ENCODE measurements at regions not wholly inside any gene's neighbourhood (a gene's known extent, or its start where the extent isn't known, plus 50 kb on each side); places are given as distances from the start of the nearest gene placed in this dataset.

DNA sequence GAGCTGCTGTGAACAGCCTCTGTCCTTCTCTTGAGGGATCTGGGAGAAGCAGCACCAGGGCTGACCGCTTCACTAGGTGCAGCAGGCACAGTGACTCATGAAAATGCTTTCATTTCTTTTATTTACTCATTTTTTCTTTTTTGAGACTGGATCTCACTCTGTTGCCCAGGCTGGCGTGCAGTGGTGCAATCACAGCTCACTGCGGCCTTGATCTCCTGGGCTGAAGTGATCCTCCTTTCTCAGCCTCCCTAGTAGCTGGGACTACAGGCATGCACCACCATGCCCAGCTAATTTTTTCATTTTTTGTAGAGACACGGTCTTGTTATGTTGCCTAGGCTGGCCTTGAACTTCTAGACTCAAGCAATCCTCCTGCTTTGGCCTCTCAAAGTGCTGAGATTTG is 216.8 kb upstream of the EEF2KMT start:
- Histone ChIP-seq H3K4me3 (ENCODE audit: low read depth in 1 of 2, low read length in 1 of 2) (no peak overlapping the region), H3K4me1 (ENCODE audit: control insufficient read depth in 1 of 2, insufficient read depth in 1 of 2, low read depth in 1 of 2, low read length in 1 of 2) (no peaks in the 10 kb centered on the region), H3K27me3 (no peaks in the 10 kb centered on the region), H3K9me3 (no peaks in the 10 kb centered on the region), H3K27ac (no peak overlapping the region), H3K36me3 (no peaks in the 10 kb centered on the region)
- TF ChIP-seq, protein P1, sequence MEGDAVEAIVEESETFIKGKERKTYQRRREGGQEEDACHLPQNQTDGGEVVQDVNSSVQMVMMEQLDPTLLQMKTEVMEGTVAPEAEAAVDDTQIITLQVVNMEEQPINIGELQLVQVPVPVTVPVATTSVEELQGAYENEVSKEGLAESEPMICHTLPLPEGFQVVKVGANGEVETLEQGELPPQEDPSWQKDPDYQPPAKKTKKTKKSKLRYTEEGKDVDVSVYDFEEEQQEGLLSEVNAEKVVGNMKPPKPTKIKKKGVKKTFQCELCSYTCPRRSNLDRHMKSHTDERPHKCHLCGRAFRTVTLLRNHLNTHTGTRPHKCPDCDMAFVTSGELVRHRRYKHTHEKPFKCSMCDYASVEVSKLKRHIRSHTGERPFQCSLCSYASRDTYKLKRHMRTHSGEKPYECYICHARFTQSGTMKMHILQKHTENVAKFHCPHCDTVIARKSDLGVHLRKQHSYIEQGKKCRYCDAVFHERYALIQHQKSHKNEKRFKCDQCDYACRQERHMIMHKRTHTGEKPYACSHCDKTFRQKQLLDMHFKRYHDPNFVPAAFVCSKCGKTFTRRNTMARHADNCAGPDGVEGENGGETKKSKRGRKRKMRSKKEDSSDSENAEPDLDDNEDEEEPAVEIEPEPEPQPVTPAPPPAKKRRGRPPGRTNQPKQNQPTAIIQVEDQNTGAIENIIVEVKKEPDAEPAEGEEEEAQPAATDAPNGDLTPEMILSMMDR (IDR thresholded peaks at IDR 0.05): no peak

DNA sequence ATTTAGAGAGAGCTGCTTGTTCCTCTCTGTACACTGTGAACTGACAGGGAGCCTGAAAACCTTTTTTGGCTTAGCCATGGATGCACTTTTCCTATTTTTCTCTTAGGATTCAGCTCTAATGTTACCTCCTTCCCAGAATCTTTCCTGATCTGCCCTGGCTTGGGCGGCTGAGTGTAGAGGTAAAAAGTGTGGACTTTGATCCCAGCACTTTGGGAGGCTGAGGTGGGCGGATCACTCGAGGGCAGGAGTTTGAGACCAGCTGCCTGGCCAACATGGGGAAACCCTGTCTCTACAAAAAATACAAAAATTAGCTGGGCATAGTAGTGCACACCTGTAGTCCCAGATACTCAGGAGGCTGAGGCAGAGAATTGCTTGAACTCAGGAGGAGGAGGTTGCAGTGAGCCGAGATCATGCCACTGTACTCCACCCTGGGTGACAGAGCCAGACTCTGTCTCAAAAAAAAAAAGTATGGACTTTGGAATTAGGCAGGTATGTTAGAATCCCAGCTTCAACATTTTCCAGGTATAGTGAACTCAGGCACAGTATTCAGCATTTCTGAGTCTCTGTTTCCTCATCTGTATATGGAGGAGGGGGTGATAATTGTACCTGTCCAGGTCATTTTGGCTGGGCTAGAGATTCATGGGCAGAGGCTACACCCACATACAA is 212.5 kb upstream of the EEF2KMT start:
- TF ChIP-seq, protein P1 (IDR thresholded peaks at IDR 0.05): no peak

DNA sequence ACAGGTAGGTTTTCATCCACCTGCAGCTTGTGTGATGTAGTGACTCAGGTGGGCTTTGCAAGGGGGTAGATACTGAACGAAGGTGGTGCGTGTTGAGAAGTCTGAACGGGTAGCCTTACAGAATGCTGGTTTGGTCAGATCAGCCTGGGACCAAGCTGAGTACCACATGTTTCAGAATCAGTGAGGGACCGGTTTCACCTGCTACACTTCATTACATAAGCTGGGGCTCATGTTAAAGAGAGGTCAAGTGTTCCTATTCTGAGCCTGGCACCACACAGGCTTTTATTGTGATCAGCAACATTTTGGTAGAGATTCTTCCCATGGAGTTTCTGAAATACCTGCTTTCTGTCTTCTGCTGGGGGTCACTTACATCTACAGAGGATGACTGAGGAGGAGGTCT is 207.4 kb upstream of the EEF2KMT start:
- H3K27me3 ChIP-seq: no peaks in the 10 kb centered on the region
- H3K4me1 ChIP-seq (ENCODE audit: control insufficient read depth in 1 of 2, insufficient read depth in 1 of 2, low read depth in 1 of 2, low read length in 1 of 2): no peaks in the 10 kb centered on the region
- TF ChIP-seq, protein P1 (IDR thresholded peaks at IDR 0.05): no peak
- no peaks in the 10 kb centered on the region for H3K36me3 ChIP-seq
- H3K9me3 ChIP-seq: no peaks in the 10 kb centered on the region
- H3K27ac ChIP-seq: no peak overlapping the region
- no peak overlapping the region for H3K4me3 ChIP-seq (ENCODE audit: low read depth in 1 of 2, low read length in 1 of 2)

More for the DNA sequence above, 212.5 kb upstream of the EEF2KMT start:
- H3K27ac ChIP-seq: no peak overlapping the region
- H3K9me3 ChIP-seq: no peaks in the 10 kb centered on the region
- H3K4me3 ChIP-seq (ENCODE audit: low read depth in 1 of 2, low read length in 1 of 2): no peak overlapping the region
- no peaks in the 10 kb centered on the region for H3K4me1 ChIP-seq (ENCODE audit: control insufficient read depth in 1 of 2, insufficient read depth in 1 of 2, low read depth in 1 of 2, low read length in 1 of 2)
- H3K36me3 ChIP-seq: no peaks in the 10 kb centered on the region
- no peaks in the 10 kb centered on the region for H3K27me3 ChIP-seq

DNA sequence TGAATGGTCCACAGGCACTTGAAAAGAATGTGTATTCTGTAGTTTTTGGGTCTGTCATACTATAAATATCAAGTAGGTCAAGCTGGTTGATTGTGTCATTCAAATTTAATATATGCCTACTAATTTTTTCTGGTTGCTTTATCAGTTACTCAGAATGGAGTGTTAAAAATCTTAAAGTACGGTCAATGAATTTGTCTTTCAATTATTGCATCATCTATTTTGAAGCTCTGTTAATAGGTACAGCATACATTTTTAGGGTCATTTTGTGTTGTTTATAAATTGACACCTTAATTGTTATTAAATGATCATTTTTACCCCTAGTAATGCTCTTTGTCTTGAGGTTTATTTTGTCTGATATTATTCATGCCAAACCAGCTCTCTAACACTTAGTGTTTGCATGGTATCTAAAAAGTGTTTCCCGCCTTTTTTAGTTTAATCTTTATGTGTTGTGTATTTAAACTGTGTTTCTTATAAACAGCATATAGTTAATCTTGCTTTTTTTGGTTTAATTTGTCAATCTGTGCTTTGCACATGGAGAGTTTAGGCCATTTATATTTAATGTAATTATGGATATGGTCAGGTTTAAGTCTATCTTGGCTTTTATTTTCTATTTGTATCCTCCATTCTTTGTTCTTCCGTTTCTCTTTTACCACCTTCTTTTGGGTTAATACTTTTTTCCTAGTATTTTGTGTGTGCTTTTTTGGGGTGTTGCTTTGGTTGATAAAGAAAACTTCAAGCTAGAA is 204.9 kb upstream of the EEF2KMT start:
- TF ChIP-seq, protein P1 (IDR thresholded peaks at IDR 0.05): no peak
- Histone ChIP-seq H3K27me3 (no peaks in the 10 kb centered on the region), H3K27ac (no peak overlapping the region), H3K4me1 (ENCODE audit: control insufficient read depth in 1 of 2, insufficient read depth in 1 of 2, low read depth in 1 of 2, low read length in 1 of 2) (no peaks in the 10 kb centered on the region), H3K9me3 (no peaks in the 10 kb centered on the region), H3K36me3 (no peaks in the 10 kb centered on the region), H3K4me3 (ENCODE audit: low read depth in 1 of 2, low read length in 1 of 2) (no peak overlapping the region)

DNA sequence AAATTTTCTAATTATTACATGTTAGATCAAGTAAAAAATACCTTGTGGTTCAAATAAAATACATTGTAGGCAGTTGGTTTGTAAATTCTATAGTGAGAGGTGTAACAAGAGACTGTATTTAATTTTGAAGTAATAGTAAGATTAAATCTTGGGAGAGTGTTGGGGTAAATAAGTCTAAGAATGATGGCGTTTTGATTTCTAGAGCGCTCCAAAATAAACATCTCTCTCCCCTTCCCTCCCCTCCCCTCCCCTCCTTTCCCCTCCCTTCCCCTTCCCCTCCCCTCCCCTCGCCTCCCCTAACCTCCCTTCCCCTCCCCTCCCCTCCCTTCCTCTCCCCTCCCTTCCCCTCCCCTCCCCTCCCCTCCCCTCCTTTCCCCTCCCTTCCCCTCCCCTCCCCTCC is 200.6 kb upstream of the EEF2KMT start:
- TF ChIP-seq, protein P1 (IDR thresholded peaks at IDR 0.05): no peak

More for the DNA sequence above, 200.6 kb upstream of the EEF2KMT start:
- Histone ChIP-seq H3K4me1 (ENCODE audit: control insufficient read depth in 1 of 2, insufficient read depth in 1 of 2, low read depth in 1 of 2, low read length in 1 of 2) (no peaks in the 10 kb centered on the region), H3K4me3 (ENCODE audit: low read depth in 1 of 2, low read length in 1 of 2) (no peak overlapping the region), H3K9me3 (no peaks in the 10 kb centered on the region), H3K27me3 (no peaks in the 10 kb centered on the region), H3K27ac (no peak overlapping the region), H3K36me3 (no peaks in the 10 kb centered on the region)

Data from neutrophil (primary cell).